ENCODE measurements at regions not wholly inside any gene's neighbourhood (a gene's known extent, or its start where the extent isn't known, plus 50 kb on each side); places are given as distances from the start of the nearest gene placed in this dataset.

- DNase-seq (ENCODE audit: low read depth): no peak
Measured at GRCh38 chr12:93154753-93155480, 222.8 kb upstream of the NUDT4 start.

DNA sequence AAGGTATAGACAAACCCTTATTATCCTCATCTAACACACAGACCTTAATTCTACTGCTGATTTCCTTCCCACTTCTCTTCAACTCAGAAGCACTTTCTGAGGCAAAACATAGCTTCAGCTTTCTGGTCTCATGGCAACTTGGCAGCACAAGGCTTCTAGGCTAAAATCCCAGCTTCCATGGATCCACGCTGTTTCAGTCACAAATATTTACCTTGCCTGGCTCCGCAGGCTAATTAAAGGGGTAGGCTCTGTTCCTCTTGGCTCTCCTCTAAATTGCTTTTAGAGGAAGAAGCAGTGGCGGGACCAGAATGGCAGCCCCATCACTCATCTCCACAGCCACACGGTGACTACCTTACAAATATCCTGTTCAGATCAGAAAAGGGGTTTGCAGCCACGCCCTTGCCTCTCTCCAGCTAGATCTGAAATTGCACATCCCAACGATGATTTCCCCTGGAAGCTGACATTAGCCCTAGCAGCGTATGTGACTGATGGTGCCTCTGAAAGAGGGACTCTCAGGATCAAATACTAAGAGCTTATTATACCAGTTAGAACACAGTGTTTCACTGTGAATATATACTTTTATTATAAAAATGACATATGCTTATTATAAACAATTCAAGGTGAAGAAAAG, 221.5 kb upstream of the NUDT4 start:
- no peak for DNase-seq (ENCODE audit: low read depth)

GRCh38 chr12:93157279-93157678, 220.4 kb upstream of the NUDT4 start:
- no peak for DNase-seq (ENCODE audit: low read depth)

DNA sequence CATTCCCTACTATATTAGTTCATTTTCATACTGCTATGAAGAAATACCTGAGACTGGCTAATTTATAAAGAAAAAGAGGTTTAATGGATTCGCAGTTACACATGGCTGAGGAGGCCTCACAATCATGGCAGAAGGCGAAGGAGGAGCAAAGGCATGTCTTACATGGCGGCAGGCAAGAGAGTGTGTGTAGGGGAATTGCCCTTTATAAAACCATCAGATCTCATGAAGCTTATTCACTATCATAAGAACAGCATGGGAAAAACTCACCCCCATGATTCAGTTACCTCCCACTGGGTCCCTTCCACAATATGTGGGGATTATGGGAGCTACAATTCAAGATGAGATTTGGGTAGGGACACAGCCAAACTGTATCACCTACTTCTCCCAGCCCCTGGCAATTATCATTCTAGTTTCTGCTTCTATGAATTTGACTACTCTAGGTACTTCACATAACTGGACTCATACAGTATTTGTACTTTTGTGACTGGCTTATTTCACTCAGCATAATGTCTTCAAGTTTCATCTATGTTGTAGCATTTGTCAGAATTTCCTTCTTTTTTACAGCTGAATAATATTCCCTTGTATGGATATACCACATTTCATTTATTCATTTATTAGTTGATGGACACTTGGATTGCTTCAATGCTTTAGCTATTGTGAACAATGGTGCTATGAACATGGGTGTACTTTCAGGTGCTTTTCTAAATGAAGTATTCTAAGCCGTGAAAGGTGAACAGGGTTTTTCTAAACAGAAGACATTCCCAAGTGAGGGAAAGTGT, 219.5 kb upstream of the NUDT4 start:
- no peak for DNase-seq (ENCODE audit: low read depth)

- DNase-seq (ENCODE audit: low read depth): no peak
Measured at GRCh38 chr12:93163260-93164036, 214.3 kb upstream of the NUDT4 start.

DNA sequence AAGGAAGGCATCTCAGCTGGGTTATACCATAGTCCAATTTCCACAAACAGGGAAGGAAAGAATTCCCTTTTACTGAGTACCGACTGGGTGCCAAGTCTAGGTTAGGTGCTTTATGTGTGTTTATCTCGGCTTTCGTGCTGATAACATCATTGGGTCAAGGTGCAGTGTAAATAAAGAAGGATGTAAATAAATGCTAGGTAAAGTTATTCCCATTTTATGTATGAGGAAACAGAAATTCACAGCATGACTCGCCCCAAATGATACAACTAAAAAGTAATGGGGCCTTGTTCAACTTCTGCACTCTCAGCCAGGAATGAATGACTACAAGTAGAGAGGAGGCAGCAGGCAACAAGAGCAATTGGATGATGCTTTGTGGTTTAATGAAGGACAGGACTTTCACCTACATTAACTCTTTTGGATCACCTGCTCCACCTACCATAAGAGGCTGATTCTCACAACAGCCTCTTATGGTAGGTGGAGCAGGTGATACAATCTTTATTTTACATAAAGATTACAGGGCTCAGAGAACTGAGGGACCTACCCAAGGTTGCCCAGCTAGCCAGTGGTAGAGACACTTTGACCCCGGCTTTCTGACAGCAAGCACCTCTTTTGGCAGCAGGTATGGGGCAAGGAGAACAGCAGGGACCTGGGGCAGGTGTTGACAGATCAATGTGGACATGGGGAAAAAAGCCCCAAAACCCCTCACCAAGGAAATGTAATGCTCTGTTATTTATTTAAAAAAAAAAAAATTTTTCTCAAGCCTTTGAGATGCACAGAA, 213.4 kb upstream of the NUDT4 start:
- DNase-seq (ENCODE audit: low read depth): no peak

- DNase-seq (ENCODE audit: low read depth): no peak
Measured at GRCh38 chr12:93165384-93165932, 212.3 kb upstream of the NUDT4 start.

GRCh38 chr12:93166541-93167307, 211.0 kb upstream of the NUDT4 start:
- DNase-seq (ENCODE audit: low read depth): no peak

GRCh38 chr12:93167331-93167730, 210.4 kb upstream of the NUDT4 start:
- DNase-seq (ENCODE audit: low read depth): no peak

DNA sequence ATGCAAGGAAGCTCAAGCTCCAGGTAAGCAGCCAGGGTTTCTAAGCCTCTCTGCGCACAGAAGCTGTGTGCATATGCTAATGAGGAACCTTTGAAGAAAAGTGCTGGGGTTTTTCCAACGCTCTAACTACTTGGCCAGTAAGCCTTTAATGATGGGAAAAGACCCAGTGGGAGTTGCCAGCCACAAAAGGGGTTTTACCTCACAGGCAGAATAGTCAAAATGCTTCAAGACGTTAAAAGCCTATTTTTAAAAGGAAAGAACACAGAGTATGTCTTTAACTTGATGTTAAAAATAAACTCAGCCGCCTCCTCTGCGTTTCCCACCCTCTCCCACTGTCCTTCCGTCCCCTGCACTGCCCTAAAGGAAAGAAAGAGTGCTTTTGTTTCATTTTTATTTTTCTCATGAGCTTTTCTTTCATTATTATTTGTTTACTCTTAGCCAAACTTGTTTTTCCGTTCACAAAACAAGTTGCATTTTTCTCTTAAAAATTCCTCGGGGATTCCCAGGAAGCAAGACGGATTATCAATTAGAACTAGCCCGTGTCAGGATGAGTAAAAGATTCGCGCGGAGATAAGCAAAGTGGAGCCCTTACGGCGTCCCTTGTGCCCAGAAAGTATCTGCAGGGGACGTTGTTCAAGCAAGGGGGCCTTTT, 209.8 kb upstream of the NUDT4 start:
- DNase-seq (ENCODE audit: low read depth): peak; percentile 5

GRCh38 chr12:93168751-93169150, 209.0 kb upstream of the NUDT4 start:
- DNase-seq (ENCODE audit: low read depth): no peak

- no peak for DNase-seq (ENCODE audit: low read depth)
Measured at GRCh38 chr12:93169536-93169935, 208.2 kb upstream of the NUDT4 start.

DNA sequence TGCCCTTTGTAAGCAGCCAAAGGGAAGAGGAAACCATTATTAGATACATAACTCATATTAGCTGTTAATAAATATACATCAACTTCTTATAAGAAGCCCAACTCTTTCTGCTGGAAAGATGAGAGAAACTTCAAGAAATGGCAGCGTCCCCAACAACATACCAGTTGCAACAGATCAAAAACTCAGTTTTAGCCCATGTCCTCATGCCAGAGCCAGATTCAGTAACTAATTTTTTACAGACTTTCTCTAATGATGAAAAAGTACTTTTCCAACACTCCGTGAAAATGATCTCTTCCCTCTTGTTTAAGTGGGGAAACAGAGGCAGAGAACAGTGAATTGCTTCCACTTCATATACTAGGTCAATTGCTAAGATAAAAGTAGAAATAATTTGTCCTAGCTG, 206.8 kb upstream of the NUDT4 start:
- no peak for DNase-seq (ENCODE audit: low read depth)

DNA sequence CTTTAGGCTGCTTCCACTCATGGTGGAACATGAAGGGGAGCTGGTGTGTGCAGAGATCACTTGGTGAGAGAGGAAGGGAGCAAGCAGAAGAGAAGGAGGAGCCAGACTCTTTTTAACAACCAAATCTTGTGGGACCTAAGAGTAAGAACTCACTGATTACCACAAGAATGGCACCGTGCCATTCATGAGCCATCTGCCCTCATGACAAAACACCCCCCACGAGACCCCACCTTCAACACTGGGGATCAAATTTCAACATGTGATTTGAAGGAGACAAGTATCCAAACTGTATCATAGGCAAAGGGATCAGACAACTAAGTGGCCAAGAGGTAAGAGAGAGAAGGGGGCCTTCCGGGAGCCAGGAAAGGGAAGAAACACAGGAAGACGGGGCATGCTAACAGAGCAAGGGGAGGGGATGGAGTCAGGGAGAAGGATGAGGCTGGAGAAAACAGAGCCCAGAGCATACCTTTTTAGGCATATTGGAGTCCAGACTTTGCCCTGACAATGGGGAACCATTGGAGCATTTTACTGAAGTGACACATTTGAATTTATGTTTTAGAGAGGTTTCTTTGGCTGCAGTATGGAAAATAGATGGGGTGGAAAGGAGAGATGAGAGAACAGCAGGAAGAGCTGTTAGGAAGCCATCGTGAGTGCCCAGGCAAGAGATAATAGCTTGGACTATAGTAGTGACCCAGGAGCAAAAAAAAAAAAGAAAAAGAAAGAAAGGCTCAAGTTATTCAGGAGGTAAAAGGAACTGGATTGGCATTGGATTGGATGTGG, 204.4 kb upstream of the NUDT4 start:
- DNase-seq (ENCODE audit: low read depth): no peak

GRCh38 chr12:93174048-93174447, 203.7 kb upstream of the NUDT4 start:
- DNase-seq (ENCODE audit: low read depth): no peak

DNA sequence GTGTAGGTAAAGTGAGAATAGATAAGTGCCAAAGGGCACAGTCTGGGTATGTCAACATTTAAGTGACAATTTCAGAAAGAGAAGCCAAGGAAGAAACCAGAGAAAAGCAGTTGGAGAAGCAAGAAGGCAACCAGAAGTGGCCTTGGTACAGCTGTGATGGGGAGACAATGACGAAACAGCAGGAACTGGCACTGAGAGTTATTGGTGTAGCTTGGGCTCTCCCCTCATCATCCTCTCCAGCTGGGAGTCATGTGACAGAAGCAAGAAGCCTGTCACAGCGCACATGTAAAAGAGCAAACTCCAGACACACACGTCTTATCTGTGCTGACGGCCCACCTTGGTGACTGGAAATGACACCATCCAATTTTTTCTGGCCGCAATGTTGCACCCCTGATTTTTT, 203.3 kb upstream of the NUDT4 start:
- no peak for DNase-seq (ENCODE audit: low read depth)

DNA sequence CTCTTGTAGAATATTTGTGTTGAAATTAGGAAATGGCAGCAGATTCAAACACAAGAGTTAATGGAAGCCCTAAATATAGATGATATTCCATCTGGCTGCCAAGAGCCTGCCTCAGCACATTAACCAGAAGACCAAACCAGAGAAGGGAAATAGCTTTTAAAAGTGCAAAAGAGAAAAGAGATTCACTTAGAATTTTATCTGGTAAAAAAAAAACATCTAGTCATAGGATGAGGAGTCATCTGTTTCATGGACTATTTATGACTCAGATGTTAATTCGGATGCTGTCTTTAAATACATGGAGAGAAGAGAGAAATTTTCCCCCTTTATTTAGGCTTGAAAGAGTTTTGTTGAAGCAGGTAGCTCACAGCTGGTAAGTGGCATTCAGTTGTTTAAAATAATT, 201.6 kb upstream of the NUDT4 start:
- no peak for DNase-seq (ENCODE audit: low read depth)

DNA sequence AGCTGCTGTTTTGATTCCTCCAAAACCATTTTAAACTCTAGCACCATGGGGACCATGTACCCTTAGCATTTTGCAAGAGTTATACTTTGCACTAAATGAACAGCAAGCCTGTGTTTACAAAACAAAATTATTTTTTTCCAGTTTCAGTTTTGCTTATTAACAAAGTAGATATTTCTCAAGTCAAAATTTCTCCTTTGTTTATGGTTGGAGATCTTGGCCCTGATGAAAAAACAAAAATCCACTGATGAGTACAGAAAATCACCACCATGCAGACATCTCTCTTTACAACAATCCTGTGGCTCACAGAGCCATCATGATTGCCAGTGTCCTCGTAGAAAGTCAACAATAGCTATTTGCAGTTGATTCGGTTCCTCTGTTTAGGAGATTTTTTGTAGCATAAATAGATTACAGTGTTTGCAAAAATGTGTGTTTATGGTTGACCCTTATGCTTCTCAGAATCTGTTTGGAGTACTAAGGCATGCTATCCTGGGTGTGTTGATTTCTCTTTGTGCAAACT, 201.1 kb upstream of the NUDT4 start:
- DNase-seq (ENCODE audit: low read depth): no peak
